Astrocyte (in vitro differentiated cells and primary cell): ENCODE measurements at regions not wholly inside any gene's neighbourhood (a gene's known extent, or its start where the extent isn't known, plus 50 kb on each side); places are given as distances from the start of the nearest gene placed in this dataset.

Experiments used
- DNase-seq: peaks from one replicate; pipeline ENCODE4 v3.0.0-alpha.2; 2010; ENCODE audit warnings: low read depth
- FAIRE-seq: peaks from 2 replicates; lab custom pipeline; 2011; peaks lifted over from hg19 to GRCh38; lab: Jason Lieb, UNC
- H2AFZ ChIP-seq: 2 replicates; pipeline ENCODE4 v1.6.0; 2012; ENCODE audit warnings: low read depth, low read length, inconsistent platforms
- H3K27ac ChIP-seq: 2 replicates; pipeline ENCODE4 v1.5.1; 2011; ENCODE audit warnings: low read depth, low read length, inconsistent platforms
- H3K27me3 ChIP-seq: 2 replicates; pipeline ENCODE4 v1.6.0; 2011; ENCODE audit warnings: low read length, inconsistent platforms; ENCODE audit not compliant: insufficient read depth
- H3K36me3 ChIP-seq: 2 replicates; pipeline ENCODE4 v1.5.1; 2011; ENCODE audit warnings: low read length, inconsistent platforms; ENCODE audit not compliant: insufficient read depth
- H3K4me1 ChIP-seq: 2 replicates; pipeline ENCODE4 v1.5.1; 2011; ENCODE audit warnings: low read length, inconsistent platforms; ENCODE audit not compliant: insufficient read depth
- H3K4me2 ChIP-seq: 2 replicates; pipeline ENCODE4 v1.6.0; 2012; ENCODE audit warnings: low read length, inconsistent platforms
- H3K4me3 ChIP-seq: 2 replicates; pipeline ENCODE4 v1.5.1; 2011; ENCODE audit warnings: low read depth, mild to moderate bottlenecking, low read length, inconsistent platforms; ENCODE audit not compliant: insufficient read depth
- H3K79me2 ChIP-seq: 2 replicates; pipeline ENCODE4 v1.6.0; 2012; ENCODE audit warnings: mild to moderate bottlenecking, low read length, inconsistent platforms; ENCODE audit not compliant: insufficient read depth
- H3K9ac ChIP-seq: 2 replicates; pipeline ENCODE4 v1.6.0; 2012; ENCODE audit warnings: mild to moderate bottlenecking, low read length, inconsistent platforms
- H3K9me3 ChIP-seq: 2 replicates; pipeline ENCODE4 v1.5.1; 2012; ENCODE audit warnings: low read depth, mild to moderate bottlenecking, low read length, inconsistent platforms; ENCODE audit not compliant: insufficient read depth
- H4K20me1 ChIP-seq: 2 replicates; pipeline ENCODE4 v1.6.0; 2012; ENCODE audit warnings: low read length, inconsistent platforms; ENCODE audit not compliant: insufficient read depth
- H3K27ac Mint-ChIP-seq: one replicate; pipeline ENCODE4 v1.8.0; 2021; ENCODE audit warnings: mild to moderate bottlenecking, mixed read lengths; ENCODE audit not compliant: unreplicated experiment
- H3K27me3 Mint-ChIP-seq: one replicate; pipeline ENCODE4 v1.8.0; 2021; ENCODE audit warnings: low read depth, mixed read lengths; ENCODE audit not compliant: unreplicated experiment
- H3K36me3 Mint-ChIP-seq: one replicate; pipeline ENCODE4 v1.8.0; 2021; ENCODE audit warnings: low read depth, mixed read lengths; ENCODE audit not compliant: unreplicated experiment
- H3K4me1 Mint-ChIP-seq: one replicate; pipeline ENCODE4 v1.8.0; 2021; ENCODE audit warnings: low read depth, mixed read lengths; ENCODE audit not compliant: unreplicated experiment
- H3K4me3 Mint-ChIP-seq: one replicate; pipeline ENCODE4 v1.8.0; 2021; ENCODE audit warnings: mild to moderate bottlenecking, moderate library complexity, mixed read lengths; ENCODE audit not compliant: unreplicated experiment
- H3K9me3 Mint-ChIP-seq: one replicate; pipeline ENCODE4 v1.8.0; 2021; ENCODE audit warnings: mild to moderate bottlenecking, mixed read lengths; ENCODE audit not compliant: unreplicated experiment
- EZH2 ChIP-seq: IDR thresholded peaks from 2 replicates; pipeline ENCODE4 v1.6.1; 2012; ENCODE audit warnings: mild to moderate bottlenecking, low read length, inconsistent platforms; ENCODE audit not compliant: insufficient read depth
- TF ChIP-seq, protein P1 (sequence below): IDR thresholded peaks from 2 replicates; pipeline ENCODE4 v1.5.1; 2011; ENCODE audit warnings: low read depth, mild to moderate bottlenecking, inconsistent platforms, low read length, moderate library complexity; ENCODE audit not compliant: insufficient read depth

DNA sequence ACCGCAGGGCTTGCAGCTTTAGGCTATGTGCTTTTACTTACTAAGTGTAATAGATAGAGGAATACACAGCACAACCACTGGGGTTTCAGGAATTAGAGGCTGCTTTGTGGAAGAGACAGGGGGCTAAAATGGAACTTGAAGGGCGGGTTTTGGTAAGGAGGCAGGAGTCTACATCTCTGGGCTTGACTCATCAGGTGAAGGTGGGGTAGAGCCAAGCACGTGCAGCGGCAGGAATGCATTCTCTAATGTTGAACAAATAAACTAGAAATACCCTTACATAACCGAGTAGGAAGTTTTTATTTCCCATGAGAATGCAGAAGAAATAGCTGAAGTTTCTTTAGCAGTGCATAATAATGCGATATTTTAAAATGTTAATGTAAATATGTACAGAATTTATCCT lies 673.8 kb upstream of the SALL3 start:
- no peak overlapping the region for H3K4me3 ChIP-seq
- H3K79me2 ChIP-seq, result no peaks in the 10 kb centered on the region
- no peak overlapping the region for H3K4me2 ChIP-seq
- H3K9me3 ChIP-seq, result no peaks in the 10 kb centered on the region
- Mint-ChIP-seq H3K27me3 (no peaks in the 10 kb centered on the region), H3K36me3 (no peaks in the 10 kb centered on the region), H3K4me3 (no peak overlapping the region), H3K27ac (no peak overlapping the region), H3K9me3 (peaks cover 18% of the 10 kb centered on the region), H3K4me1 (no peaks in the 10 kb centered on the region)
- no peak overlapping the region for H3K27ac ChIP-seq
- DNase-seq (no peak), FAIRE-seq (no peak)
- H3K27me3 ChIP-seq, result no peaks in the 10 kb centered on the region
- no peaks in the 10 kb centered on the region for H4K20me1 ChIP-seq
- no peak overlapping the region for H3K9ac ChIP-seq
- no peak overlapping the region for H2AFZ ChIP-seq
- no peaks in the 10 kb centered on the region for H3K4me1 ChIP-seq
- no peaks in the 10 kb centered on the region for H3K36me3 ChIP-seq
- TF ChIP-seq, protein P1, sequence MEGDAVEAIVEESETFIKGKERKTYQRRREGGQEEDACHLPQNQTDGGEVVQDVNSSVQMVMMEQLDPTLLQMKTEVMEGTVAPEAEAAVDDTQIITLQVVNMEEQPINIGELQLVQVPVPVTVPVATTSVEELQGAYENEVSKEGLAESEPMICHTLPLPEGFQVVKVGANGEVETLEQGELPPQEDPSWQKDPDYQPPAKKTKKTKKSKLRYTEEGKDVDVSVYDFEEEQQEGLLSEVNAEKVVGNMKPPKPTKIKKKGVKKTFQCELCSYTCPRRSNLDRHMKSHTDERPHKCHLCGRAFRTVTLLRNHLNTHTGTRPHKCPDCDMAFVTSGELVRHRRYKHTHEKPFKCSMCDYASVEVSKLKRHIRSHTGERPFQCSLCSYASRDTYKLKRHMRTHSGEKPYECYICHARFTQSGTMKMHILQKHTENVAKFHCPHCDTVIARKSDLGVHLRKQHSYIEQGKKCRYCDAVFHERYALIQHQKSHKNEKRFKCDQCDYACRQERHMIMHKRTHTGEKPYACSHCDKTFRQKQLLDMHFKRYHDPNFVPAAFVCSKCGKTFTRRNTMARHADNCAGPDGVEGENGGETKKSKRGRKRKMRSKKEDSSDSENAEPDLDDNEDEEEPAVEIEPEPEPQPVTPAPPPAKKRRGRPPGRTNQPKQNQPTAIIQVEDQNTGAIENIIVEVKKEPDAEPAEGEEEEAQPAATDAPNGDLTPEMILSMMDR, result no peak
- TF ChIP-seq EZH2, result no peak

GRCh38 chr18:78309307-78309706 lies 670.3 kb upstream of the SALL3 start:
- Histone ChIP-seq H3K27me3 (no peaks in the 10 kb centered on the region), H3K4me3 (no peak overlapping the region), H2AFZ (no peak overlapping the region), H3K27ac (no peak overlapping the region), H3K4me1 (no peaks in the 10 kb centered on the region), H3K9me3 (peaks cover 8% of the 10 kb centered on the region), H3K9ac (no peak overlapping the region), H3K36me3 (no peaks in the 10 kb centered on the region), H3K79me2 (no peaks in the 10 kb centered on the region), H4K20me1 (no peaks in the 10 kb centered on the region), H3K4me2 (no peak overlapping the region)
- H3K27me3 Mint-ChIP-seq, result no peaks in the 10 kb centered on the region
- H3K4me3 Mint-ChIP-seq, result no peak overlapping the region
- H3K9me3 Mint-ChIP-seq, result peaks cover 25% of the 10 kb centered on the region
- DNase-seq, result no peak
- FAIRE-seq, result no peak
- H3K4me1 Mint-ChIP-seq, result no peaks in the 10 kb centered on the region
- H3K27ac Mint-ChIP-seq, result no peak overlapping the region
- peaks cover 3% of the 10 kb centered on the region for H3K36me3 Mint-ChIP-seq
- no peak for TF ChIP-seq EZH2
- TF ChIP-seq, protein P1, result no peak

DNA sequence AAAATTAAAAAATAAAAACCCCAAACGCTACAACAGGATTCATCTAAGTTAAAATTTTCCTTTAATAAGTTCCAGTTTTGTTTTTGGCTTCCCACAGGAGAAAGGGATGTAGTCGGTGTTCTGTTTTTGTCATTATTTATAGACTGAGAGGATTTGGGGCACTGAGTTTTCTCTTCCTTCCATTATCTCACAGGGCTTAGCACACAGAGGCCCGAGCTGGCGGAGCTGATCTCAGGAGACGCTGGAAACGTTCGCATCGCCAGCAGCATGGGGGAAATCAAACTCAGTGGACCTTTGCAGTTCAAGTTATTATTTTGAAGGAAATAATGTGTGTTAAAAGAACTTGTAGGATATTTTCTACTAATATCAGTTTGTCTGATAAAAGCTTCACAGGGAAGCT lies 669.7 kb upstream of the SALL3 start:
- no peak overlapping the region for H3K27ac ChIP-seq
- no peak overlapping the region for H3K9ac ChIP-seq
- H3K9me3 ChIP-seq, result peaks cover 8% of the 10 kb centered on the region
- H2AFZ ChIP-seq, result no peak overlapping the region
- Mint-ChIP-seq H3K4me1 (no peaks in the 10 kb centered on the region), H3K27me3 (no peaks in the 10 kb centered on the region), H3K4me3 (no peak overlapping the region), H3K9me3 (peaks cover 22% of the 10 kb centered on the region), H3K27ac (no peak overlapping the region), H3K36me3 (peaks cover 3% of the 10 kb centered on the region)
- no peaks in the 10 kb centered on the region for H4K20me1 ChIP-seq
- no peaks in the 10 kb centered on the region for H3K79me2 ChIP-seq
- FAIRE-seq (no peak), DNase-seq (no peak)
- no peaks in the 10 kb centered on the region for H3K4me1 ChIP-seq
- H3K4me2 ChIP-seq, result no peak overlapping the region
- no peak for TF ChIP-seq EZH2
- TF ChIP-seq, protein P1, result no peak
- no peaks in the 10 kb centered on the region for H3K36me3 ChIP-seq
- no peak overlapping the region for H3K4me3 ChIP-seq
- H3K27me3 ChIP-seq, result no peaks in the 10 kb centered on the region
